HG02571 (cell line): ENCODE measurements at regions not wholly inside any gene's neighbourhood (a gene's known extent, or its start where the extent isn't known, plus 50 kb on each side); places are given as distances from the start of the nearest gene placed in this dataset.
"Not testable (repeated sequence)": the region's sequence is repeated elsewhere in the genome, so short reads cannot be mapped to it uniquely, and the experiment has no call there.

Experiments
- ATAC-seq: cut with Tn5 transposase; IDR thresholded peaks from one replicate; pipeline ENCODE4 v1.9.1; 2021; ENCODE audit warnings: mild to moderate bottlenecking, moderate library complexity; ENCODE audit not compliant: unreplicated experiment

GRCh38 chr7:85897967-85898366, 711.1 kb upstream of the SEMA3D start:
- no peak for ATAC-seq

GRCh38 chr7:85896531-85896930, 709.7 kb upstream of the SEMA3D start:
- no peak for ATAC-seq

GRCh38 chr7:85895835-85896234, 709.0 kb upstream of the SEMA3D start:
- ATAC-seq: no peak

GRCh38 chr7:85891900-85892299, 705.0 kb upstream of the SEMA3D start:
- ATAC-seq: not testable (repeated sequence)

GRCh38 chr7:85890244-85890811, 703.5 kb upstream of the SEMA3D start:
- no peak for ATAC-seq

- ATAC-seq: no peak
Measured at GRCh38 chr7:85887133-85887532, 700.3 kb upstream of the SEMA3D start.

GRCh38 chr7:85882335-85882734, 695.5 kb upstream of the SEMA3D start:
- ATAC-seq: no peak

GRCh38 chr7:85875398-85875797, 688.5 kb upstream of the SEMA3D start:
- no peak for ATAC-seq

- ATAC-seq: no peak
Measured at GRCh38 chr7:85866540-85866939, 679.7 kb upstream of the SEMA3D start.

GRCh38 chr7:85851571-85852193, 664.8 kb upstream of the SEMA3D start:
- ATAC-seq: no peak

- ATAC-seq: no peak
Measured at GRCh38 chr7:85850381-85850780, 663.5 kb upstream of the SEMA3D start.

GRCh38 chr7:85840554-85840953, 653.7 kb upstream of the SEMA3D start:
- no peak for ATAC-seq

GRCh38 chr7:85833066-85833465, 646.2 kb upstream of the SEMA3D start:
- ATAC-seq: no peak

- no peak for ATAC-seq
Measured at GRCh38 chr7:85830982-85831381, 644.1 kb upstream of the SEMA3D start.

- ATAC-seq: no peak
Measured at GRCh38 chr7:85829817-85830432, 643.1 kb upstream of the SEMA3D start.

- ATAC-seq: no peak
Measured at GRCh38 chr7:85829176-85829575, 642.3 kb upstream of the SEMA3D start.

GRCh38 chr7:85828614-85829013, 641.8 kb upstream of the SEMA3D start:
- no peak for ATAC-seq

GRCh38 chr7:85823396-85824080, 636.7 kb upstream of the SEMA3D start:
- ATAC-seq: no peak

GRCh38 chr7:85821926-85822325, 635.1 kb upstream of the SEMA3D start:
- no peak for ATAC-seq

- no peak for ATAC-seq
Measured at GRCh38 chr7:85820702-85821443, 634.0 kb upstream of the SEMA3D start.

- ATAC-seq: no peak
Measured at GRCh38 chr7:85815526-85815925, 628.7 kb upstream of the SEMA3D start.
